ENCODE measurements at regions not wholly inside any gene's neighbourhood (a gene's known extent, or its start where the extent isn't known, plus 50 kb on each side); places are given as distances from the start of the nearest gene placed in this dataset.

GRCh38 chr1:105684714-105685113 lies 1371.8 kb upstream of the PRMT6 start:
- TF ChIP-seq CTCF (IDR thresholded peaks at IDR 0.05; ENCODE audit: low read depth, low read length) (no peak), POLR2A (IDR thresholded peaks at IDR 0.05; ENCODE audit: extremely low read depth, insufficient read length) (no peak)
